Left ventricle myocardium inferior (tissue), 1 donor: ENCODE measurements at regions not wholly inside any gene's neighbourhood (a gene's known extent, or its start where the extent isn't known, plus 50 kb on each side); places are given as distances from the start of the nearest gene placed in this dataset.

ENCODE experiments used
- DNase-seq: peaks from one replicate; pipeline ENCODE4 v3.0.0-alpha.2; 2020
- H3K27ac ChIP-seq: fragments of 200-600 bp; replicated peaks from 2 replicates; pipeline ENCODE4 v1.8.0; 2021
- H3K27me3 ChIP-seq: fragments of 200-600 bp; 2 replicates; pipeline ENCODE4 v1.8.0; 2021; ENCODE audit warnings: low read depth
- H3K36me3 ChIP-seq: fragments of 200-600 bp; 2 replicates; pipeline ENCODE4 v1.8.0; 2021
- H3K4me1 ChIP-seq: fragments of 200-600 bp; 2 replicates; pipeline ENCODE4 v1.8.0; 2021
- H3K4me3 ChIP-seq: fragments of 200-600 bp; 2 replicates; pipeline ENCODE4 v1.8.0; 2021; ENCODE audit warnings: mild to moderate bottlenecking, moderate library complexity
- H3K9me3 ChIP-seq: fragments of 200-600 bp; replicated peaks from 2 replicates; pipeline ENCODE4 v1.8.0; 2021
- CTCF ChIP-seq: fragments of 200-600 bp; IDR thresholded peaks from 2 replicates; pipeline ENCODE4 v1.8.0; 2021; ENCODE audit warnings: antibody characterized with exemption, mild to moderate bottlenecking, borderline replicate concordance
- intact Hi-C: fragments of 100-400 bp; cut with micrococcal nuclease; formaldehyde crosslinking; loops from one replicate; pipeline ENCODE4 v1.11.0; 2022
- donor health status: DM: no; HTN: yes; CAD: no; lungs with severe emphysema.

- intact Hi-C loops: no loop called here
- Histone ChIP-seq H3K9me3 (no peaks in the 10 kb centered on the region), H3K27ac (no peak overlapping the region), H3K36me3 (no peaks in the 10 kb centered on the region), H3K4me1 (no peaks in the 10 kb centered on the region), H3K27me3 (no peaks in the 10 kb centered on the region), H3K4me3 (no peak overlapping the region)
- DNase-seq: no peak
- no peak for TF ChIP-seq CTCF
These were observed 1476.3 kb upstream of the CADM2 start for GRCh38 chr3:83482402-83483070.

GRCh38 chr3:83496462-83496861 lies 1462.3 kb upstream of the CADM2 start:
- no peak overlapping the region for H3K4me3 ChIP-seq

GRCh38 chr3:83498361-83499016 lies 1460.3 kb upstream of the CADM2 start:
- intact Hi-C loops: no loop called here
- Histone ChIP-seq H3K36me3 (no peaks in the 10 kb centered on the region), H3K9me3 (no peaks in the 10 kb centered on the region), H3K4me1 (no peaks in the 10 kb centered on the region), H3K27me3 (no peaks in the 10 kb centered on the region), H3K4me3 (no peak overlapping the region), H3K27ac (no peak overlapping the region)
- no peak for TF ChIP-seq CTCF
- no peak for DNase-seq

More at GRCh38 chr3:83496462-83496861, 1462.3 kb upstream of the CADM2 start:
- no peak for TF ChIP-seq CTCF
- no peaks in the 10 kb centered on the region for H3K36me3 ChIP-seq
- H3K4me1 ChIP-seq: no peaks in the 10 kb centered on the region
- no peak for DNase-seq
- H3K9me3 ChIP-seq: no peaks in the 10 kb centered on the region
- no peak overlapping the region for H3K27ac ChIP-seq
- intact Hi-C loops: no loop called here
- no peaks in the 10 kb centered on the region for H3K27me3 ChIP-seq

- no peak for TF ChIP-seq CTCF
- Histone ChIP-seq H3K36me3 (no peaks in the 10 kb centered on the region), H3K9me3 (no peaks in the 10 kb centered on the region), H3K27me3 (no peaks in the 10 kb centered on the region), H3K27ac (no peak overlapping the region), H3K4me1 (no peaks in the 10 kb centered on the region), H3K4me3 (no peak overlapping the region)
- intact Hi-C loops: no loop called here
- no peak for DNase-seq
These were observed 1458.4 kb upstream of the CADM2 start for GRCh38 chr3:83500422-83500821.

GRCh38 chr3:83500931-83501330 lies 1457.9 kb upstream of the CADM2 start:
- DNase-seq: no peak
- no peaks in the 10 kb centered on the region for H3K36me3 ChIP-seq
- H3K4me1 ChIP-seq: no peaks in the 10 kb centered on the region
- H3K27ac ChIP-seq: no peak overlapping the region
- intact Hi-C loops: no loop called here
- TF ChIP-seq CTCF: no peak
- H3K27me3 ChIP-seq: no peaks in the 10 kb centered on the region
- H3K9me3 ChIP-seq: peaks cover 4% of the 10 kb centered on the region
- no peak overlapping the region for H3K4me3 ChIP-seq
